IPS-20b (cell line): ENCODE measurements at regions not wholly inside any gene's neighbourhood (a gene's known extent, or its start where the extent isn't known, plus 50 kb on each side); places are given as distances from the start of the nearest gene placed in this dataset.

ENCODE experiments used
- H3K27ac ChIP-seq: one replicate; pipeline ENCODE4 v1.5.1; 2013; ENCODE audit warnings: low read length
- H3K27me3 ChIP-seq: 2 replicates; pipeline ENCODE4 v1.6.1; 2013; ENCODE audit warnings: mild to moderate bottlenecking, low read length, inconsistent platforms; ENCODE audit not compliant: insufficient read depth
- H3K36me3 ChIP-seq: 2 replicates; pipeline ENCODE4 v1.6.1; 2013; ENCODE audit warnings: low read depth, mild to moderate bottlenecking, inconsistent platforms, low read length, moderate library complexity; ENCODE audit not compliant: insufficient read depth
- H3K4me1 ChIP-seq: 2 replicates; pipeline ENCODE4 v1.6.1; 2013; ENCODE audit warnings: mild to moderate bottlenecking, control low read depth, inconsistent platforms, low read length, moderate library complexity; ENCODE audit not compliant: insufficient read depth
- H3K4me3 ChIP-seq: 2 replicates; pipeline ENCODE4 v1.5.1; 2013; ENCODE audit warnings: mild to moderate bottlenecking, low read length, inconsistent platforms
- H3K9ac ChIP-seq: 2 replicates; pipeline ENCODE4 v1.6.1; 2013; ENCODE audit warnings: low read depth, mild to moderate bottlenecking, inconsistent platforms, low read length, moderate library complexity
- H3K9me3 ChIP-seq: 2 replicates; pipeline ENCODE4 v1.6.1; 2013; ENCODE audit warnings: mild to moderate bottlenecking, low read depth, low read length, inconsistent platforms; ENCODE audit not compliant: insufficient read depth

- no peaks in the 10 kb centered on the region for H3K9me3 ChIP-seq
- no peaks in the 10 kb centered on the region for H3K27me3 ChIP-seq
- H3K9ac ChIP-seq = no peak overlapping the region
- no peaks in the 10 kb centered on the region for H3K36me3 ChIP-seq
- H3K4me1 ChIP-seq = no peaks in the 10 kb centered on the region
- H3K4me3 ChIP-seq = no peak overlapping the region
- no peak overlapping the region for H3K27ac ChIP-seq
Measured at GRCh38 chr10:107623292-107623691, 458.8 kb upstream of the SORCS1 start.

- H3K4me3 ChIP-seq = no peak overlapping the region
- no peaks in the 10 kb centered on the region for H3K4me1 ChIP-seq
- H3K9ac ChIP-seq = no peak overlapping the region
- no peak overlapping the region for H3K27ac ChIP-seq
- no peaks in the 10 kb centered on the region for H3K27me3 ChIP-seq
- H3K9me3 ChIP-seq = no peaks in the 10 kb centered on the region
- H3K36me3 ChIP-seq = no peaks in the 10 kb centered on the region
Measured at GRCh38 chr10:107619139-107619538, 454.6 kb upstream of the SORCS1 start.

- H3K9me3 ChIP-seq = no peaks in the 10 kb centered on the region
- H3K4me1 ChIP-seq = no peaks in the 10 kb centered on the region
- H3K36me3 ChIP-seq = no peaks in the 10 kb centered on the region
- no peak overlapping the region for H3K4me3 ChIP-seq
- no peak overlapping the region for H3K27ac ChIP-seq
- no peak overlapping the region for H3K9ac ChIP-seq
- no peaks in the 10 kb centered on the region for H3K27me3 ChIP-seq
Measured at GRCh38 chr10:107618504-107618994, 454.0 kb upstream of the SORCS1 start.

- H3K9ac ChIP-seq = no peak overlapping the region
- no peaks in the 10 kb centered on the region for H3K36me3 ChIP-seq
- H3K4me3 ChIP-seq = no peak overlapping the region
- H3K9me3 ChIP-seq = no peaks in the 10 kb centered on the region
- no peaks in the 10 kb centered on the region for H3K27me3 ChIP-seq
- H3K4me1 ChIP-seq = no peaks in the 10 kb centered on the region
- no peak overlapping the region for H3K27ac ChIP-seq
Measured at GRCh38 chr10:107616463-107617410, 452.2 kb upstream of the SORCS1 start.

GRCh38 chr10:107616031-107616430 lies 451.5 kb upstream of the SORCS1 start:
- Histone ChIP-seq H3K4me3 (no peak overlapping the region), H3K27ac (no peak overlapping the region), H3K27me3 (no peaks in the 10 kb centered on the region), H3K9ac (no peak overlapping the region), H3K36me3 (no peaks in the 10 kb centered on the region), H3K4me1 (no peaks in the 10 kb centered on the region), H3K9me3 (no peaks in the 10 kb centered on the region)

- H3K27me3 ChIP-seq = no peaks in the 10 kb centered on the region
- H3K4me1 ChIP-seq = no peaks in the 10 kb centered on the region
- no peaks in the 10 kb centered on the region for H3K9me3 ChIP-seq
- no peak overlapping the region for H3K27ac ChIP-seq
- no peaks in the 10 kb centered on the region for H3K36me3 ChIP-seq
- no peak overlapping the region for H3K4me3 ChIP-seq
- H3K9ac ChIP-seq = no peak overlapping the region
Measured at GRCh38 chr10:107614939-107615685, 450.6 kb upstream of the SORCS1 start.

- H3K9me3 ChIP-seq = no peaks in the 10 kb centered on the region
- no peaks in the 10 kb centered on the region for H3K4me1 ChIP-seq
- no peak overlapping the region for H3K4me3 ChIP-seq
- no peak overlapping the region for H3K9ac ChIP-seq
- no peak overlapping the region for H3K27ac ChIP-seq
- no peaks in the 10 kb centered on the region for H3K36me3 ChIP-seq
- no peaks in the 10 kb centered on the region for H3K27me3 ChIP-seq
Measured at GRCh38 chr10:107611115-107611514, 446.6 kb upstream of the SORCS1 start.

GRCh38 chr10:107589081-107589480 lies 424.6 kb upstream of the SORCS1 start:
- no peaks in the 10 kb centered on the region for H3K36me3 ChIP-seq
- no peak overlapping the region for H3K9ac ChIP-seq
- H3K4me1 ChIP-seq = no peaks in the 10 kb centered on the region
- no peak overlapping the region for H3K27ac ChIP-seq
- no peaks in the 10 kb centered on the region for H3K27me3 ChIP-seq
- no peak overlapping the region for H3K4me3 ChIP-seq
- H3K9me3 ChIP-seq = peaks cover 18% of the 10 kb centered on the region

- H3K9ac ChIP-seq = no peak overlapping the region
- no peaks in the 10 kb centered on the region for H3K27me3 ChIP-seq
- peaks cover 18% of the 10 kb centered on the region for H3K9me3 ChIP-seq
- no peaks in the 10 kb centered on the region for H3K36me3 ChIP-seq
- H3K4me1 ChIP-seq = no peaks in the 10 kb centered on the region
- no peak overlapping the region for H3K4me3 ChIP-seq
- H3K27ac ChIP-seq = no peak overlapping the region
Measured at GRCh38 chr10:107585630-107586029, 421.1 kb upstream of the SORCS1 start.

GRCh38 chr10:107583974-107584373 lies 419.5 kb upstream of the SORCS1 start:
- Histone ChIP-seq H3K4me1 (no peaks in the 10 kb centered on the region), H3K27ac (no peak overlapping the region), H3K36me3 (no peaks in the 10 kb centered on the region), H3K27me3 (no peaks in the 10 kb centered on the region), H3K9ac (no peak overlapping the region), H3K4me3 (no peak overlapping the region), H3K9me3 (peaks cover 18% of the 10 kb centered on the region)

GRCh38 chr10:107579970-107580369 lies 415.5 kb upstream of the SORCS1 start:
- peaks cover 3% of the 10 kb centered on the region; the same call in 1 of the 2 replicates for H3K9me3 ChIP-seq
- no peak overlapping the region for H3K9ac ChIP-seq

More at GRCh38 chr10:107579970-107580369, 415.5 kb upstream of the SORCS1 start:
- H3K4me3 ChIP-seq = no peak overlapping the region
- no peaks in the 10 kb centered on the region for H3K36me3 ChIP-seq
- H3K27me3 ChIP-seq = no peaks in the 10 kb centered on the region
- no peaks in the 10 kb centered on the region for H3K4me1 ChIP-seq
- H3K27ac ChIP-seq = no peak overlapping the region
